Hematopoietic multipotent progenitor cell (in vitro differentiated cells): ENCODE measurements at regions not wholly inside any gene's neighbourhood (a gene's known extent, or its start where the extent isn't known, plus 50 kb on each side); places are given as distances from the start of the nearest gene placed in this dataset.

Source experiments
- DNase-seq, 3 donors: peaks; one replicate each; pipeline ENCODE4 v3.0.0-alpha.2; 2011 to 2015; ENCODE audit warnings: low read depth in 2 of 3, low spot score in 2 of 3

GRCh38 chr9:89872913-89873707, 268.3 kb downstream of the GADD45G start:
- no peak for DNase-seq

DNA sequence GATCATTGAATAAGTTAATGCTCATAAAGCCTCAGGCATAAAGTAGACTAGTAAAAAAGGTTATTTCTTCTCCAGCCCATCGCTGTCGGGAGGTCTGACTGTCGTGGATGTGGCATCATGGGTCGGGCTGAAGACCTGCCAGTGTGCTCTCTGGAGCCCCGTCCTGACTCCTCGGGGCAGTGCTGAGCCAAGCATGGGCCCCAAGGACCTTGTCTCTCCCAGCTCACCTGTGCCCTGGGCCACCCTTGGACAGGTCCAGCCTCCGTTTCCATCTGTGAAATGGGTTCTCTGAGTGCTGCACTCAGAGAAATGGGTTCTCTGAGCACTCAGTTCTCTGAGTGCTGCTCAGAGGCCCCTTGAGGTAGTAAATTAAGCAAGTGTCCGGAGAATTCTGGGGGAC, 269.0 kb downstream of the GADD45G start:
- DNase-seq = no peak

- DNase-seq = no peak
These were observed 269.8 kb downstream of the GADD45G start for GRCh38 chr9:89874351-89875321.

DNA sequence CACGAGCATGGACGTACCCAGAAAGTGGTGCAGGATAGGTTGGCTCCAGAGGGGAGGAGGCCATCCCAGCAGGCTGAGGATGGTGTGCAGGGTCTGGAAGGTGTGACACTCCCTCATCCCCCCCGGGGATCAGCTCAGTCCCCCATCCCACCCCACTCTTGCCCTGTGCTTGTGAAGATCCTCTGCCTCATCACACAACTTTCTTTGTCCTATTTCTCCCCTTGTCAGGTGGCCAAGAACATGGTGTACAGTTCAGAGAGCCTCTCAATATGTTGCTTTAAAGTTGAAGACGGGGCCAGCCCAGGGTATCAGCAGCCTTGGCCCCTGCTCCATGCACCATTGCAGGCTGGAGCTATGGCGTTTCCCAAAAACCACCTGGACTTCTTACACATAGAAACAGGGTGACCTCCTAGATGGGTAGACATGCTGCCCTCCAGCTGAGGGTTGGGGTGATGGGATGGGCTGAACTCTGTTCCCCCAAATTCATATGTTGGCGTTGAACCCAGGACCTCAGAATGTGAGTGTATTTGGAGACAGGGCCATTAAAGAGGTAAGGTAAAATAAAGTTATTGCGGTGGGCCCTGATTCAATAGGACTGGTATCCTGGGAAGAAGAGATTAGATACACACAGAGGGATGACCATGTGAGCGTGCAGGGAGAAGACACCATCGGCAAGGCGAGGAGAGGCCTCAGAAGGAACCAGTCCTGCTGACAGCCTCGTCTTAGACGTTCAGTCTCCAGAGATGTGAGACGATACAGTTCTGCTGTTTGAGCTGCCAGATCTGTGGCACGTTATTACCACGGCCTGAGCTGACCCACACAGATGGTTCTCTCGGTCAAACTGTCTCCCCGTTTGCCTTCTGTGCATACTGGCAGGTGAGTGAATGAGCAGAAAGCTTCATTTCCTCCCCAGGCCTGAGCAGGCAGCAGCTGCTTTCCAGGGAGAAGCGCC, 272.5 kb downstream of the GADD45G start:
- DNase-seq = no peak

- DNase-seq = no peak
These were observed 273.2 kb downstream of the GADD45G start for GRCh38 chr9:89878003-89878411.

DNA sequence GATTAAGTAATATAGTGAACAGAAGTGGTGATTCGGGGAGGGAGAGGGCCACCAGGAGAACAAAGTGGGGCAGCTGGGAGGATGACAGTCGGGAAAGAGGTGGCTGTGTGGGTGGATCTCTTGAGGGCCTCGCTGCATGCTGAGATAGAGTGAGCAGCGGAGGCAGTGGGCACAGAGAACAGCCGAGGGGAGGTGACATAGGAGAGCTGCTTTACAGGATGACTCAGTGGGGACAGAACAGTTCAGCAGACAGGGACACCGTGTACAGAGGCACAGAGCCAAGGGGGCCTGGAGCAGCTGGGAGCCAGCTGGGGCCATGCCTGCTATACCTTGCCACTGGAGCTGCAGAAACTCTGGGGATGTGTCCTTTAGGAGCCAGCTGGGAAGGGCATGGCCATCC, 273.9 kb downstream of the GADD45G start:
- no peak for DNase-seq

DNA sequence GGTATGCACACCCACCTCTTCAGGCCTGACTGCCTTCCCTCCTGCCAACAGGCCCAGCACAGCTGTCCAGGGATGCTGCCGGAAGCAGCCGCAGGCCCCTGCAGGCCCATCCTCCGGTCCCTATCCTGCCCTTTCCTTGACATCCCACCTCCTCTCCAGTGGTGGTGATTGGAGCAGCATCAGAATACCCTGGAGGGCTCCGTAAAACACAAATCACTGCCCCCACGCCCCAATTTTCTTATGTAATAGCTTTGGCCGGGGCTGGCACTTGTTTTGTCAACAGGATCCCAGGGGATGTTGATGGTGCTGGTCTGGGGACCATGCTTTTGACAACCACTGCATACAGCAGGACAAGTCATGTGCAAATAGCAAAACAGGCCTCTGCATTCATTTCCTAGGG, 274.5 kb downstream of the GADD45G start:
- DNase-seq = no peak

DNA sequence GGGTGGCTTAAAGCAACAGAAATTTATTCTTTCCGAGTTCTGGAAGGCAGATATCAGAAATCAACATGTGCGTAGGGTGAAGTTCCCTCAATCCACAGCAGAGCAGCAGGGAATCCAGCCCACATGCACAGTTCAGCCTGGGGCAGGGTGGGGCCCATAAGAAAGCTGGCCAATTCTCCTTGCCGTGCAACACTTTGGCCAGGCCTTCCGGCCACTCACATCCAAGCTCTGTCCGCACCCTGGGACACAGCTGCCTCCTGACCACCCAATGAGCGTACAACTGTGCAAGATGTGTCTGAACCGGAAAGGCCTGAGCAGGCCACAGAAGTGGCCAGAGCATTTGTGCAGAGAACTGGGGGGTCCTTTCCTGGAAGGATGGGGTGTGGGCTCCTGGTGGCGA, 274.9 kb downstream of the GADD45G start:
- no peak for DNase-seq

DNA sequence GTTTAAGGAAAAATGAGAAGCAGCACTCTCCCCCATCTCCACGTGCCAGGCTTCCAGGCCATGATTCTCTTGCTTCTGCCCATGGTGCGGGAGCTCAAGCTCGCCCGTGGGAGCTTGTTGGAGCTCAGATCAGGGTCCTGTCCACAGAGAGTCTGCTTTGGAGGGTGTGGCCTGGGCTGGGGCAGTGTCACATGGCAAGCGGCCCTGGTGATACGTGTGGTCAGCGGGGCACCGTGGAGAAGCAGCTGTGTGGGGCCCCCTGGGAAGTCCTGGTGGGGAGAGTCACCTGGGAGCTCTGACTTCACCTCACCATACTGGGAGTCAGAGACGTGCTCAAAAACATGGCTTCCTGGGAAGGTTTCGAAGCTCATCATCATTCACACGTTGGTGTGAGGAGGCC, 275.3 kb downstream of the GADD45G start:
- no peak for DNase-seq

GRCh38 chr9:89880721-89881120, 275.9 kb downstream of the GADD45G start:
- no peak for DNase-seq

DNA sequence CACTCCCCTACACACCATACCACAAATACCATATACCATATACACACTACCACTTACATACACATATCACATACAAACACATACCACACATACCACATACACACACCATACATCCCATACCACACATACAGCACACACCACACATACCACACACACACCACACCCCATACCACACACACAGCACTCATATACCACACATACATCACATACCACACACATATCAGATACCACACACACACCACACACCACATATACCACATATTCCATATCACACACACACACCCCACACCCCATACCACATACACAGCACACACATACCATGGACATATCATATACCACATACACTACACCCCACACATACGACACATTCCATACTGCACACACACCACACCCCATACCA, 276.6 kb downstream of the GADD45G start:
- DNase-seq = no peak

DNA sequence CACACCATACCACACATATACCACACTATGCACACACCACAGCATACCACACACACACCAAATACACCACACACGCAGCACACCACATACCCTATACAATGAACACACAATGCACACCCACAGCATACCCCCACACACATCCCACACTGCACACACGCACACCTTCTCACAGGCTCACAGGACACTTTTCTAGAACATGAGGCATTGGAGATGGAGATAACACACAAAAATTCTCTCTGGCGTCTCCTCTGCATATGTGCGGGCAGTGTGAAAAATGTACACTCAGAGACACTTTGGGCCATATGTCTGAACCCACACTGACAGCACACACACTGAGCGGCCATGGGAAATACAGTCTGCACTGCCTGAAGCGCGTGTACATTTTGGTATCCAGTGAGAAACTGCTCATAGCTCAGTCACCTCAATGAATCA, 278.1 kb downstream of the GADD45G start:
- no peak for DNase-seq

DNA sequence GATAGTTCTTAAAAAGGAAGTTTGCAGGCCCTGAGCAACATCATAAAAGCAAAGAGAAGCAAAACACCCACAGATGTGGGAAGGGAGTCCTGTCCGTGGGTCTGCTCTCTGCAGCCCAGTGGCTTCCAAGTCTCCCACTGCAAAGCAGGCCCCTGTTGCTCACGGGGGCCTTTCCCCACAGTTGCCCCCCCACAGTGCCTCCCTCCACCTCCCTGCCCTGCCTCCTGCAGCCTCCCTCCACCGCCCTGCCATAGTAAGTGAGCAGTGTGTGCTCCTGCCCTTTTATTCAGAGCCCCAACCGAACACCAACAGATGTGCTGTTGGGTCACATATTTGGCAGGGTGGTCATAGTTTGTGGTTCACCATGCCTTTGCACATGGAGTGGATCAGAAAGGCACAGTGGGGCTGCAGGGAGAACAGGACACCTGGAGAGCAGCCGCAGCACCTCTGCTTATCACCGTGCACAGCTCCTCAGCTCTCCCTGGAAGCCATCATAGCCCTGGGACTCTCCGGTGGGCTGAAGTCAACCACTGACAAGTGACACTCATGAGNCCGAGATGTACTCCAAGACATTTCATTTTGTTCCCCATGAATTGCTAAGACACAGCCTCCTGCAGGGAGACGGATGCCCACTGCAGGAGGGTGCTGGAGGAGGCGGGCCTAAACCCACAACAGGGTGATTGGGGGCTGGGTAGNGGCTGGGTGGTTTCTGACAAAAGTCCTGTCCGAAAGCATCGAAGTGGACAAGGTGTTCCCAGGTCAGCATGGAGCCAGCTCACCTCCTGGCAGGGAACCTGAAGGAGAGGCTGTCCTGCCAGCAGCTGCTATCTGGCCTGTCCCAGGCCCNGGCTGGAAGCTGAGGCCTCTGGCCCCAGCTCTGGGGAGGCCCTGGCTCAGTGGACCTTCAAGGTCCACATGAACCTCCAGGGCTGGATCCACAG, 278.9 kb downstream of the GADD45G start:
- DNase-seq = no peak

DNA sequence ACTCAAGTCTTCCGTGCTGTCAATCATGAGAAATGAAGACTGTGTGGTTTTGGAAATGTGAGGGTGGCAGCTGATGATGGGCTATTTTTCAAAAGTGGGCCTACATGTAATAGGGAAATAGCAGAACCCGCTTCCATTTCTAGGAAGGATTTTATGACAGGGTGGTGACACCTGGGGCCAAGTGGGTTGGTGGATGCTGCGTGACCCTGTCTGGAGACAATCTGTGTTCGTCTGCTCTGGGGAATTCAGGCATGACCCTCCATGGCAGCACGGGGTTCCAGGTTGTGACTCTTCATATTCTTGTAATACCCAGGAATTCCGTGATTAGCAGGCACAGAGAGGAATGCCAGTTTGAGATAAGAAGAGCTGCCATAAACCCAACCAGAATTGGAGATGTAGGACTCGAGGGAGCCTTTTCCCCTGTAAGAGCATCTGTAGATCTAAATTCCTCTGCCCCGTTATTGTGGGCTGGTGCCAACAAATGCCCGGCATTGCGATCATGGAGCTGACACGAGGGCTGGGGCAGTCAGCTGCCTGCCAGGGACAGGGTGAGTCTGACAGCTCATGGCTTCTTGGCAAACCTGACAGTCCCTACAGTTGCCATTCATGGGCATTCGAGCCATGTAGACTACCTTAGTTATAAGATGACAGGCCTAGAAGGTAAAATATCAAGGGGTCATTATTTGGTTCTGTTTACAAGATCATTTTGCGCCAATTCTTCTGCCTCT, 279.7 kb downstream of the GADD45G start:
- DNase-seq = no peak

DNA sequence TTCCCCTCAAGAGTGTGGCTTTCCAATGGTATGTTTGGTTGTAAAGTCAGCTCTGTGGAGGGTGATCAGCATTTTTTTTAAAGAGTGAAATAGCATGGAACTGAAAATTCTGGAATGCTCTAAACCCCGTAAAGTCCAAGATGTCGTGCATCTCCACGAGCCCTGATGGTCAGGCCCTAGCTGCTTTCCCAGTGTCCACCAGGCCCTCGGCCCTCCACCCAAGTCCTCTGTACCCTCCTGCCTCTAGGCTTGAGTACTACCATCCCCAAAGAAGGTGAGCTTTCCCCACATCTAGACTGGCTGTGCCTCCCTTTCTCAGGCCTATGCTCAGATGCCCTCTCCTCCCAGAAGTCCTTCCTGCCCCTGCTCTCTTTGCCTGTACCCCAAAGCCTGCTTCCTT, 280.3 kb downstream of the GADD45G start:
- DNase-seq = no peak

GRCh38 chr9:89886281-89886700, 281.5 kb downstream of the GADD45G start:
- no peak for DNase-seq

GRCh38 chr9:89887286-89887685, 282.5 kb downstream of the GADD45G start:
- no peak for DNase-seq

- DNase-seq = no peak
These were observed 283.4 kb downstream of the GADD45G start for GRCh38 chr9:89888233-89888632.

GRCh38 chr9:89888677-89889076, 283.9 kb downstream of the GADD45G start:
- DNase-seq = no peak
